Epithelial cell of esophagus (primary cell): ENCODE measurements at regions not wholly inside any gene's neighbourhood (a gene's known extent, or its start where the extent isn't known, plus 50 kb on each side); places are given as distances from the start of the nearest gene placed in this dataset.

Experiments used
- DNase-seq: peaks from one replicate; pipeline ENCODE4 v3.0.0; 2010; ENCODE audit warnings: low read depth
- H3K4me3 ChIP-seq: 2 replicates; pipeline ENCODE4 v1.5.1; 2011; ENCODE audit warnings: mild to moderate bottlenecking, low read length, control low read depth
- TF ChIP-seq, protein P1 (sequence below): IDR thresholded peaks from 2 replicates; pipeline ENCODE4 v1.5.1; 2011; ENCODE audit warnings: low read depth, mild to moderate bottlenecking, low read length, control low read depth, inconsistent platforms; ENCODE audit not compliant: insufficient read depth; ENCODE audit errors: missing control alignments

DNA sequence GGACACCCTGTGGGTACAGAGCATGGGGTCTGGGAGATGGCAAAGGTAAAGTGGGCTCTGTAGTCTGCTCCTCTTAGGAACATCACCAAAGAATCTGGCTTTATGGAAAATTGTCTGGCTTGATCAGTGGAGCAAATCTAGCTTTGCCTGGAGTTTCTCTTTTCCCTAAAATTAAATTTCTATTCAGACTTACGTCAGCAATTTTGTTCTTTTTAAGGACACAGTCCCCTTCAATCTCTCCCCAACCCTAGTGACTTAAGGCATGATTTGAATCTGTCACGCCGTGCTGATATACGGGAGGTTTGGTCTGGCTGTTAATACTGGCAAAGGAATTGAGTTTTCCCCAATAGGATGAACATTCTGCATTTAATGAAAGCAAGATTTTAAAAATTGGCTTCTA, 72.3 kb upstream of the ERCC6L2 start:
- TF ChIP-seq, protein P1, sequence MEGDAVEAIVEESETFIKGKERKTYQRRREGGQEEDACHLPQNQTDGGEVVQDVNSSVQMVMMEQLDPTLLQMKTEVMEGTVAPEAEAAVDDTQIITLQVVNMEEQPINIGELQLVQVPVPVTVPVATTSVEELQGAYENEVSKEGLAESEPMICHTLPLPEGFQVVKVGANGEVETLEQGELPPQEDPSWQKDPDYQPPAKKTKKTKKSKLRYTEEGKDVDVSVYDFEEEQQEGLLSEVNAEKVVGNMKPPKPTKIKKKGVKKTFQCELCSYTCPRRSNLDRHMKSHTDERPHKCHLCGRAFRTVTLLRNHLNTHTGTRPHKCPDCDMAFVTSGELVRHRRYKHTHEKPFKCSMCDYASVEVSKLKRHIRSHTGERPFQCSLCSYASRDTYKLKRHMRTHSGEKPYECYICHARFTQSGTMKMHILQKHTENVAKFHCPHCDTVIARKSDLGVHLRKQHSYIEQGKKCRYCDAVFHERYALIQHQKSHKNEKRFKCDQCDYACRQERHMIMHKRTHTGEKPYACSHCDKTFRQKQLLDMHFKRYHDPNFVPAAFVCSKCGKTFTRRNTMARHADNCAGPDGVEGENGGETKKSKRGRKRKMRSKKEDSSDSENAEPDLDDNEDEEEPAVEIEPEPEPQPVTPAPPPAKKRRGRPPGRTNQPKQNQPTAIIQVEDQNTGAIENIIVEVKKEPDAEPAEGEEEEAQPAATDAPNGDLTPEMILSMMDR = no peak
- no peak for DNase-seq
- no peak overlapping the region for H3K4me3 ChIP-seq

DNA sequence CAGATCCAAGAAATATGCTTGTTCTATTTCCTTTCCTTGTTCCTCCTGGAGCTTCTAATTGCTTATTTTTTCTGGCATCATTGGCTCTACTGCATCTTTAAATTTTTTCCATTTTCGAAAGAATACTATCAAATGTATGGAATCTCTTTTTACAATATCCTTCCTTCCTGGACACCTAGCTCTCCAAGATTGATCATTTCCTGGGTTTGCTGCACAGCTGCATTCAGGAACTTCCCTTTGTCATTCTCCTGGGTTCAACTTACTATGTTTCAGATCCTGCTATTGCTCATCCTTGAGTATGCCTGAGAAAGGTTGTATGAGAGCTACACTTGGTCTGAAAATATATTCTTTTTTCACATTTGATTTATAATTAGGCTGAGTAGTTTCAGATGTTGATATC, 73.7 kb upstream of the ERCC6L2 start:
- TF ChIP-seq, protein P1 = no peak
- no peak for DNase-seq
- H3K4me3 ChIP-seq = no peak overlapping the region

DNA sequence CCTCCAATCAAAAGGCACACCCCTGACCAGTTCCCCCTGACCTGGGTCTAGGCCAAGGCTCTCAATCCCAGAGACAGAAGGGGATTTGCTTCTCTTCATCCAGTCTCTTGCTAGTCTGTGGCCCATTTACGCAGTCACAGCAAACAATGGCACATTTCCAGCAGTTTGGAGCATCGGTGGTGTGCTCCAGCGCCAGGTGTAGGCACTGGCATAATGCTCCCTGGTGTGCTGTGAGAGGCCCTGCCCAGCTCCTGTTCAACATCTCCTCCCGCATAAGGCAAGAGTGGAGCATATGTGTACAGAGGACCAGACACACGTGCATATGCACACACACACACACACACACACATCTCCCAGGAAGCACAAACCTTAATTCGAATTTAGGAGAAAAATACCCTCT, 79.5 kb upstream of the ERCC6L2 start:
- TF ChIP-seq, protein P1 = no peak
- DNase-seq = no peak

DNA sequence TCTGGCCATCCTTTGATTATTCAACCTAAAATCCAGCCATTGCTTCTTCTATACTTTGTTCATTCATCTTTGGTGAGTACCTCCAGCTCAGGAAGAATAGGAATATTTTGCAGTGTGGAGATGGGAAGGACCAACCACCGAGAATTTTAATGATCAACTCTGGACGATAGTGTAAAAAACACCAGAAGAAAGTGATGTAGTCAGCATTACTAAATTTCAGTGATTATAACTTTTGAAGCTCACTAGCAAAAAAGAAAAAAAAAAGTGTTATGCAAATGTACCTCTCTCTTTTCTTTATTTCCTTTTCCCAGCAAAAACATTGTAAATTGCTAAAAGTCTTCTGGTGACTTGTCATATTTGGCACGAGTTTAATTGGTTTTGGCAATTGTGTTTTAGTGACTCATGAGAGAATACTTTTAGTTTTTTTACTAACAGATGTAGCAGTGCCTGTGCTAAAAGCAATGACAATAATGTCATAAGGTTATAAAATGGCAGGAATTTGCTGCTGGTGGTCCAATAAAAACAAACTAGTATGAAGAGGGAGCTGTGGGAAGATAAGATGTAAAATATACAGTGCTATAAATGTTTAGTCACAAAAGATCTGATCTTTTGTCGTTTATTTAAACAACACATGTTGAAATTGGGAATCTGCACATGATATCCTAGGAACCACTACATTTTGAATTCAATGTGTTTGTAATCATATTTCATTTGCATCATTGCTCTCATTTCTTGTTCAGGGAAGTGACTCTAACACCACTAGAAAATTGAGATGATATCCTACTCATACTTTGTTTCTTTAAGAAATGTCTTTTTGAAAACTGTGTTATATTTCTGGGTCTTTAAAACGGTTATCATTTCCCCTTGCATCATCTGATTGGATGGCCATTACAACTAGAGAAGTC, 81.3 kb upstream of the ERCC6L2 start:
- no peak overlapping the region for H3K4me3 ChIP-seq
- TF ChIP-seq, protein P1 = no peak
- no peak for DNase-seq

More for the DNA sequence above, 79.5 kb upstream of the ERCC6L2 start:
- H3K4me3 ChIP-seq = no peak overlapping the region

DNA sequence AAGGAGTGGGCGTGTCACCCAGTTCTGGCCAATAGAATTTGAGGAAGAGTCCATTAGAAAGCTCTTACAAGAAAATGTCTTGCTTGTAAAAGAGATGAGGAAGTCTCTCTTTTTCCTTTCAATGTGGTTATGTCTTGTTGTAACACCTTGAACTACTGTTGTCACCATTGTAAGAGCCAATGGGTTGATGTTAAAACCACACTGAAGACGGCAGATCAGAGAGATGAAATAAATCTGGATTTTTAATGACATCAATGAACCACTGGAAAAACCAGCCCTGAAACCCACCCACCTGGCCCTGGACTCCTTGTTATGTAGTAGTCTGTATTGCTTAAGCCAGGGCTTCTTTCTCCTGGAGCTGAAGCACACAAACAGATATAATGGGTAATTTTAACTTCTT, 83.8 kb upstream of the ERCC6L2 start:
- H3K4me3 ChIP-seq = no peak overlapping the region
- TF ChIP-seq, protein P1 = no peak
- no peak for DNase-seq

DNA sequence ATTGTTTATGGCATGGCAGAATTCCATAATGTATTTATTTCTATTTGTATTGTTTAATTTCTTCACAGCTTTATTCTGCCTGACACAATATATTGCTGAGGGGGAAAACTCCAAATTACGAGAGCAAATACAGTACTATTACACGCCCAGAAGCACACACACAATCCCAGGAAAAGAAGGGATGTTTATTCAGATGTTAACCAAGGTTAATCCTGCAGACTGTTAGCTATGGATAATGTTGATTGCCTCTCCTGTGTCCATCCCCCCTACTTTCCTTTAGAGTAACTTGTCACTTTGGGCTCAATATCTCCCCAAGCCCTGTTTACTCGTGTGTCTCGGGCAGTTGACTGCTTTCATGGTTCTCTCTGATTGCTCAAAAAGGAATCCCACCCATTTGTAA, 84.2 kb upstream of the ERCC6L2 start:
- H3K4me3 ChIP-seq = no peak overlapping the region
- TF ChIP-seq, protein P1 = no peak
- no peak for DNase-seq
